H1 (cell line): ENCODE measurements at regions not wholly inside any gene's neighbourhood (a gene's known extent, or its start where the extent isn't known, plus 50 kb on each side); places are given as distances from the start of the nearest gene placed in this dataset.
"Not testable (repeated sequence)": the region's sequence is repeated elsewhere in the genome, so short reads cannot be mapped to it uniquely, and the experiment has no call there.

Source experiments
- CTCF ChIA-PET: fragments of 300-600 bp; sonication (Branson Sonifier 250); formaldehyde crosslinking; loops from one replicate; lab custom pipeline; 2021; ENCODE audit not compliant: partially characterized antibody; lab: Charles Lee
- POLR2A ChIA-PET: fragments of 300-600 bp; sonication (Branson Sonifier 250); formaldehyde crosslinking; loops from one replicate; lab custom pipeline; 2021; ENCODE audit warnings: inconsistent platforms; ENCODE audit not compliant: partially characterized antibody; lab: Charles Lee
- DNase-seq, 2 experiments: peaks; one replicate each; pipeline versions ENCODE4 v3.0.0 to v3.0.0-alpha.2; 2010 to 2022; ENCODE audit warnings: low spot score in 2 of 2, low read depth in 1 of 2, mixed read lengths in 1 of 2
- FAIRE-seq: peaks from 2 replicates; lab custom pipeline; 2011; peaks lifted over from hg19 to GRCh38; lab: Jason Lieb, UNC
- H2AFZ ChIP-seq: 2 replicates; pipeline ENCODE4 v1.8.1; 2012; ENCODE audit warnings: low read length, inconsistent platforms
- H2AK5ac ChIP-seq: 2 replicates; pipeline ENCODE4 v1.6.1; 2013; ENCODE audit warnings: low read depth, low read length
- H2BK120ac ChIP-seq: replicated peaks from 2 replicates; pipeline ENCODE3; 2013; ENCODE audit warnings: low read depth, low read length, inconsistent platforms
- H2BK12ac ChIP-seq: 2 replicates; pipeline ENCODE4 v1.6.1; 2013; ENCODE audit warnings: low read depth, low read length
- H2BK15ac ChIP-seq: 2 replicates; pipeline ENCODE4 v1.6.1; 2013; ENCODE audit warnings: low read length
- H2BK20ac ChIP-seq: 2 replicates; pipeline ENCODE4 v1.6.1; 2013; ENCODE audit warnings: low read length
- H2BK5ac ChIP-seq: 2 replicates; pipeline ENCODE4 v1.6.1; 2013; ENCODE audit warnings: low read depth, low read length
- H3K14ac ChIP-seq: 2 replicates; pipeline ENCODE4 v1.6.1; 2013; ENCODE audit warnings: inconsistent platforms; ENCODE audit not compliant: insufficient read length
- H3K18ac ChIP-seq: 2 replicates; pipeline ENCODE4 v1.6.1; 2013; ENCODE audit warnings: low read length; ENCODE audit errors: extremely low read depth
- H3K23ac ChIP-seq: 2 replicates; pipeline ENCODE4 v1.6.1; 2013; ENCODE audit warnings: inconsistent platforms; ENCODE audit not compliant: insufficient read length
- H3K23me2 ChIP-seq: 2 replicates; pipeline ENCODE4 v1.6.1; 2013; ENCODE audit warnings: low read depth, low read length
- H3K27ac ChIP-seq: 2 replicates; pipeline ENCODE4 v1.6.1; 2011; ENCODE audit warnings: low read depth, low read length, inconsistent platforms
- H3K27me3 ChIP-seq, 4 experiments: replicated peaks in 1 of 4; 1 replicate in 1 of 4; 2 replicates in 3 of 4; pipeline versions ENCODE4 v1.6.1 to v1.8.1; 2011 to 2013; ENCODE audit warnings: low read length in 3 of 4, mild to moderate bottlenecking in 3 of 4, inconsistent platforms in 2 of 4, mixed read lengths in 2 of 4, moderate library complexity in 1 of 4; ENCODE audit not compliant: control insufficient read depth in 3 of 4, insufficient read depth in 3 of 4; ENCODE audit errors: extremely low read depth in 1 of 4
- H3K36me3 ChIP-seq, 4 experiments: 2 replicates each; pipeline versions ENCODE4 v1.6.1 to v1.8.1; 2011 to 2013; ENCODE audit warnings: mild to moderate bottlenecking in 4 of 4, low read length in 3 of 4, moderate library complexity in 2 of 4, control low read depth in 1 of 4, inconsistent platforms in 1 of 4; ENCODE audit not compliant: insufficient read depth in 4 of 4, control insufficient read depth in 2 of 4
- H3K4ac ChIP-seq: replicated peaks from 2 replicates; pipeline ENCODE3; 2013; ENCODE audit warnings: low read length, low read depth, mixed read lengths, inconsistent platforms; ENCODE audit not compliant: insufficient read length
- H3K4me1 ChIP-seq, 4 experiments: replicated peaks in 1 of 4; 1 replicate in 1 of 4; 2 replicates in 3 of 4; pipeline versions ENCODE4 v1.6.1 to v1.8.1; 2011 to 2013; ENCODE audit warnings: low read length in 3 of 4, inconsistent platforms in 2 of 4, mixed read lengths in 1 of 4; ENCODE audit not compliant: insufficient read depth in 4 of 4, control insufficient read depth in 3 of 4
- H3K4me2 ChIP-seq, 2 experiments: 2 replicates each; pipeline versions ENCODE4 v1.6.1 to v1.8.1; 2011 to 2013; ENCODE audit warnings: low read depth in 2 of 2, low read length in 2 of 2, control low read depth in 1 of 2, inconsistent platforms in 1 of 2, mild to moderate bottlenecking in 1 of 2; ENCODE audit not compliant: insufficient read depth in 1 of 2
- H3K4me3 ChIP-seq, 4 experiments: fragments of 200-600, 300-600 bp in 1 of 4; sonication (generic), shearing (Covaris generic), sonication (Bioruptor Twin) in 1 of 4; 2 replicates each; pipeline versions ENCODE4 v1.5.1 to v1.8.1; 2011 to 2016; ENCODE audit warnings: low read length in 4 of 4, low read depth in 3 of 4, control low read depth in 2 of 4, inconsistent platforms in 2 of 4, mild to moderate bottlenecking in 2 of 4, mixed read lengths in 1 of 4, moderate library complexity in 1 of 4; ENCODE audit not compliant: insufficient read depth in 2 of 4; ENCODE audit errors: extremely low read depth in 1 of 4
- H3K56ac ChIP-seq: replicated peaks from 2 replicates; pipeline ENCODE3; 2013; ENCODE audit warnings: low read depth, mild to moderate bottlenecking, mixed read lengths, low read length, inconsistent platforms; ENCODE audit not compliant: insufficient read length
- H3K79me1 ChIP-seq: 2 replicates; pipeline ENCODE4 v1.6.1; 2013; ENCODE audit warnings: low read depth, low read length, control low read depth
- H3K79me2 ChIP-seq, 2 experiments: 2 replicates each; pipeline versions ENCODE4 v1.6.1 to v1.8.1; 2012 to 2013; ENCODE audit warnings: low read length in 2 of 2, mild to moderate bottlenecking in 2 of 2, inconsistent platforms in 1 of 2; ENCODE audit not compliant: insufficient read depth in 2 of 2, control insufficient read depth in 1 of 2
- H3K9ac ChIP-seq, 4 experiments: replicated peaks in 1 of 4; 1 replicate in 1 of 4; 2 replicates in 3 of 4; pipeline versions ENCODE4 v1.6.1 to v1.8.1; 2011 to 2013; ENCODE audit warnings: low read depth in 3 of 4, low read length in 3 of 4, control low read depth in 2 of 4, mild to moderate bottlenecking in 2 of 4, moderate library complexity in 2 of 4, inconsistent platforms in 1 of 4; ENCODE audit errors: extremely low read depth in 1 of 4
- H3K9me3 ChIP-seq, 2 experiments: 2 replicates each; pipeline versions ENCODE4 v1.6.1 to v1.8.1; 2012 to 2013; ENCODE audit warnings: mild to moderate bottlenecking in 2 of 2, moderate library complexity in 2 of 2, control low read depth in 1 of 2, inconsistent platforms in 1 of 2, low read depth in 1 of 2, low read length in 1 of 2, mixed read lengths in 1 of 2; ENCODE audit not compliant: insufficient read depth in 2 of 2
- H4K20me1 ChIP-seq, 2 experiments: replicated peaks in 1 of 2; 2 replicates each; pipeline versions ENCODE3 to v1.8.1; 2011 to 2013; ENCODE audit warnings: inconsistent platforms in 2 of 2, low read length in 2 of 2, mild to moderate bottlenecking in 1 of 2; ENCODE audit not compliant: insufficient read depth in 2 of 2, control insufficient read depth in 1 of 2
- H4K5ac ChIP-seq: 2 replicates; pipeline ENCODE4 v1.6.1; 2013; ENCODE audit warnings: low read length, low read depth, mixed read lengths, inconsistent platforms; ENCODE audit not compliant: insufficient read length
- H4K8ac ChIP-seq: 2 replicates; pipeline ENCODE4 v1.8.0; 2013; ENCODE audit warnings: mild to moderate bottlenecking, moderate library complexity, low read length, inconsistent platforms; ENCODE audit not compliant: insufficient read depth; ENCODE audit errors: extremely low read depth
- H4K91ac ChIP-seq: replicated peaks from 2 replicates; pipeline ENCODE3; 2013; ENCODE audit warnings: low read length, mixed read lengths, inconsistent platforms; ENCODE audit not compliant: insufficient read length
- WGBS, 2 experiments: shearing (Covaris generic) in 1 of 2; methylation state at CpG; one replicate each; pipeline versions ENCODE4 v1.1.6 to v1.1.7; 2013 to 2015; ENCODE audit warnings: low lambda C conversion rate in 2 of 2, mixed read lengths in 2 of 2, inconsistent platforms in 1 of 2, low coverage in 1 of 2, missing lambda C conversion rate in 1 of 2; ENCODE audit not compliant: insufficient replicate concordance in 2 of 2, insufficient coverage in 1 of 2, insufficient read length in 1 of 2; ENCODE audit errors: extremely low coverage in 1 of 2, missing lambda C conversion rate in 1 of 2; 5-methylcytosine and 5-hydroxymethylcytosine counted together

GRCh38 chr6:4659719-4660118 lies 116.5 kb upstream of the CDYL start:
- H4K20me1 ChIP-seq, H3K36me3 ChIP-seq, H2BK20ac ChIP-seq, FAIRE-seq, H3K4me2 ChIP-seq, H3K23ac ChIP-seq, H3K14ac ChIP-seq, H3K79me1 ChIP-seq, H3K4me3 ChIP-seq, H3K56ac ChIP-seq, H3K27ac ChIP-seq, H2AFZ ChIP-seq, H4K8ac ChIP-seq, H3K18ac ChIP-seq, H4K5ac ChIP-seq, H2AK5ac ChIP-seq, H3K23me2 ChIP-seq, H2BK12ac ChIP-seq, CTCF ChIA-PET, H2BK15ac ChIP-seq, H4K91ac ChIP-seq, H3K4ac ChIP-seq, H2BK120ac ChIP-seq, H3K27me3 ChIP-seq, H3K9ac ChIP-seq, H3K79me2 ChIP-seq, H2BK5ac ChIP-seq, DNase-seq, H3K9me3 ChIP-seq: not testable (repeated sequence)
- POLR2A ChIA-PET, result interaction anchor here (0.6 kb wide), 1 partner anchor 398 kb away, joined by 3 read pairs; no protein-coding TSS in a partner anchor
- H3K4me1 ChIP-seq, result peaks cover 3 to 25% (median 13%) of the 10 kb centered on the region in 4 experiments
- WGBS, 2 experiments, result no CpG with 5 or more reads among the region's 2 CpGs
